ENCODE measurements at regions not wholly inside any gene's neighbourhood (a gene's known extent, or its start where the extent isn't known, plus 50 kb on each side); places are given as distances from the start of the nearest gene placed in this dataset.
A peak's percentile ranks its signal among the peaks of the same experiment; 100 is the strongest.

- ChIA-PET POLR2A (no interaction called here), CTCF (no interaction called here)
- Histone ChIP-seq H3K27ac (ENCODE audit: extremely low read depth, low read depth, low read length) (no peak overlapping the region), H3K4me3 (ENCODE audit: low read depth, low read length) (no peak overlapping the region), H3K9me3 (ENCODE audit: control insufficient read depth, insufficient read depth, low read depth, low read length) (no peaks in the 10 kb centered on the region), H3K4me1 (ENCODE audit: control insufficient read depth, insufficient read depth, low read length) (no peaks in the 10 kb centered on the region), H3K36me3 (ENCODE audit: control insufficient read depth in 2 of 2, insufficient read depth in 1 of 2, low read length in 2 of 2) (no peaks in the 10 kb centered on the region)
- TF ChIP-seq ZNF175 (tag by site-specific recombination; IDR thresholded peaks at IDR 0.05) (no peak), KLF8 (tag by site-specific recombination; IDR thresholded peaks at IDR 0.05) (no peak), ZFP3 (tag by site-specific recombination; IDR thresholded peaks at IDR 0.05; ENCODE audit: low read depth) (peak; percentile 91)
Measured at GRCh38 chr12:107308310-107308709, 215.0 kb upstream of the CRY1 start.

GRCh38 chr12:107309020-107309419, 215.7 kb upstream of the CRY1 start:
- no peak overlapping the region for H3K4me3 ChIP-seq (ENCODE audit: low read depth, low read length)
- TF ChIP-seq ZNF670 (tag by site-specific recombination; IDR thresholded peaks at IDR 0.05; ENCODE audit: low read depth) = no peak
- no peak for TF ChIP-seq ZIC2 (tag by site-specific recombination; IDR thresholded peaks at IDR 0.05)
- no peak for TF ChIP-seq ZBTB1 (tag by site-specific recombination; IDR thresholded peaks at IDR 0.05)
- no peak for TF ChIP-seq ZNF785 (tag by site-specific recombination; IDR thresholded peaks at IDR 0.05)
- TF ChIP-seq ZNF548 (tag by site-specific recombination; IDR thresholded peaks at IDR 0.05) = no peak
- no peak for TF ChIP-seq ZNF658 (tag by site-specific recombination; IDR thresholded peaks at IDR 0.05)
- no peak for TF ChIP-seq BCL11B (tag by site-specific recombination; IDR thresholded peaks at IDR 0.05; ENCODE audit: low read depth)
- no peak for TF ChIP-seq OSR2 (tag by site-specific recombination; IDR thresholded peaks at IDR 0.05)
- no peak for TF ChIP-seq ZNF639 (tag by site-specific recombination; IDR thresholded peaks at IDR 0.05)
- ChIA-PET CTCF (interaction anchor here (2.6 kb wide), 1 partner anchor 177 kb away, joined by 8 read pairs; no protein-coding TSS in a partner anchor), POLR2A (no interaction called here)
- no peaks in the 10 kb centered on the region for H3K4me1 ChIP-seq (ENCODE audit: control insufficient read depth, insufficient read depth, low read length)
- H3K27ac ChIP-seq (ENCODE audit: extremely low read depth, low read depth, low read length) = no peak overlapping the region
- no peaks in the 10 kb centered on the region for H3K9me3 ChIP-seq (ENCODE audit: control insufficient read depth, insufficient read depth, low read depth, low read length)
- no peaks in the 10 kb centered on the region for H3K36me3 ChIP-seq (ENCODE audit: control insufficient read depth in 2 of 2, insufficient read depth in 1 of 2, low read length in 2 of 2)

- Histone ChIP-seq H3K9me3 (ENCODE audit: control insufficient read depth, insufficient read depth, low read depth, low read length) (no peaks in the 10 kb centered on the region), H3K36me3 (ENCODE audit: control insufficient read depth in 2 of 2, insufficient read depth in 1 of 2, low read length in 2 of 2) (no peaks in the 10 kb centered on the region), H3K27ac (ENCODE audit: extremely low read depth, low read depth, low read length) (no peak overlapping the region), H3K4me1 (ENCODE audit: control insufficient read depth, insufficient read depth, low read length) (no peaks in the 10 kb centered on the region), H3K4me3 (ENCODE audit: low read depth, low read length) (no peak overlapping the region)
- ChIA-PET POLR2A (no interaction called here), CTCF (interaction anchor here (2.6 kb wide), 1 partner anchor 179 kb away, joined by 8 read pairs; no protein-coding TSS in a partner anchor)
- TF ChIP-seq ZNF747 (tag by site-specific recombination; IDR thresholded peaks at IDR 0.05) (no peak), ZNF416 (tag by site-specific recombination; IDR thresholded peaks at IDR 0.05) (no peak), ATF2 (tag by site-specific recombination; IDR thresholded peaks at IDR 0.05; ENCODE audit: low read depth) (no peak), ZNF473 (tag by site-specific recombination; IDR thresholded peaks at IDR 0.05) (no peak), ZBTB20 (tag by site-specific recombination; IDR thresholded peaks at IDR 0.05) (no peak), ZNF354C (tag by site-specific recombination; IDR thresholded peaks at IDR 0.05; ENCODE audit: borderline replicate concordance, low read depth) (no peak), ZNF366 (tag by site-specific recombination; conservative IDR thresholded peaks at IDR 0.05) (no peak)
Measured at GRCh38 chr12:107310621-107311020, 217.3 kb upstream of the CRY1 start.
